ENCODE measurements at regions not wholly inside any gene's neighbourhood (a gene's known extent, or its start where the extent isn't known, plus 50 kb on each side); places are given as distances from the start of the nearest gene placed in this dataset.
A peak's percentile ranks its signal among the peaks of the same experiment; 100 is the strongest.

DNA sequence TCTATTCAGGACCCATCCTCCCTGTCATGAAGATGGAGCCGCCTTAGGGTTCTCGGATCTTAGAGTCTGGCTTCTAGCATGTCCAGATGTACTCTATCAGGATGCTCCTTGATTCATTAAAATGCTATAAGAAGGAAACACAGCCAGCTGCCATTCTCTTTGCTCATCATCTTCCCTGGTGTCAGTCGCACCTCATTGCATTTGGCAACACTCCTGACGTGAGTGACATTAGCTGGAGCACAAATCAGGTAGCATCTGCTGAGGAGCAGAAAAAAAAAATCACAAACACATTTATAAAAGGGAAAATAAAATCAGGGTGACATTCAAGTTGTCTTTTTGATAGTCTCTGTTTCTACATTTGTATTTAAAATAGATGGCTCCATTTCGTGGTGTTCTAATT lies 226.1 kb upstream of the NMUR2 start:
- Histone ChIP-seq H3K4me3 (no peak overlapping the region), H3K27me3 (no peaks in the 10 kb centered on the region), H3K27ac (no peak overlapping the region), H3K36me3 (no peaks in the 10 kb centered on the region), H3K9me3 (no peaks in the 10 kb centered on the region), H3K4me1 (no peaks in the 10 kb centered on the region)
- TF ChIP-seq EP300 (IDR thresholded peaks at IDR 0.05) (no peak), POLR2AphosphoS5 (IDR thresholded peaks at IDR 0.05) (no peak), POLR2A (IDR thresholded peaks at IDR 0.05) (no peak)
- TF ChIP-seq, protein P1, sequence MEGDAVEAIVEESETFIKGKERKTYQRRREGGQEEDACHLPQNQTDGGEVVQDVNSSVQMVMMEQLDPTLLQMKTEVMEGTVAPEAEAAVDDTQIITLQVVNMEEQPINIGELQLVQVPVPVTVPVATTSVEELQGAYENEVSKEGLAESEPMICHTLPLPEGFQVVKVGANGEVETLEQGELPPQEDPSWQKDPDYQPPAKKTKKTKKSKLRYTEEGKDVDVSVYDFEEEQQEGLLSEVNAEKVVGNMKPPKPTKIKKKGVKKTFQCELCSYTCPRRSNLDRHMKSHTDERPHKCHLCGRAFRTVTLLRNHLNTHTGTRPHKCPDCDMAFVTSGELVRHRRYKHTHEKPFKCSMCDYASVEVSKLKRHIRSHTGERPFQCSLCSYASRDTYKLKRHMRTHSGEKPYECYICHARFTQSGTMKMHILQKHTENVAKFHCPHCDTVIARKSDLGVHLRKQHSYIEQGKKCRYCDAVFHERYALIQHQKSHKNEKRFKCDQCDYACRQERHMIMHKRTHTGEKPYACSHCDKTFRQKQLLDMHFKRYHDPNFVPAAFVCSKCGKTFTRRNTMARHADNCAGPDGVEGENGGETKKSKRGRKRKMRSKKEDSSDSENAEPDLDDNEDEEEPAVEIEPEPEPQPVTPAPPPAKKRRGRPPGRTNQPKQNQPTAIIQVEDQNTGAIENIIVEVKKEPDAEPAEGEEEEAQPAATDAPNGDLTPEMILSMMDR (IDR thresholded peaks at IDR 0.05) = no peak
- WGBS, 2 donors = 79 to 87% methylated on average over 5 of the region's 5 CpGs
- intact Hi-C loops (cut with DNase I) = no loop called here
- no peak for DNase-seq

DNA sequence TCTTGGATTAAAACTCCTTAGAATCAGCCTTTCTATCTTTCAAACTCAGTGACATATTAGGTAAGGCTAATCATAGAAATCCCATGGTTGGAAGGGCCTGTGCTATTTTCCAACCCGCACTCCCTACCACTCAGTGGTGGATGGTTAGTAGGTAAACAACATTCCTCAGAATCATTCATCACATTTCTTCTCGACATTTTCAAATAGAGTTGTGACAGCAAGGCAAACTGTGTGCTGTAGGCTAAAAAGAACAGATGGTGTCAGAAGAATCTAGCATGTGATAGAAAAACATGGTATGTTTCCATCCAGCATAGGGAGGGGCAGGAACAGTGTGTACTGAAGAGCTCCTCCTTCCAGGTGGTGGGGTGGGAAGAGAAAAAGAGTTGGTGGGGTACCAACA lies 227.3 kb upstream of the NMUR2 start:
- Histone ChIP-seq H3K36me3 (no peaks in the 10 kb centered on the region), H3K9me3 (no peaks in the 10 kb centered on the region), H3K27me3 (no peaks in the 10 kb centered on the region), H3K4me1 (no peaks in the 10 kb centered on the region), H3K27ac (peak overlapping the region in 1 of 4 donors; percentile 39), H3K4me3 (no peak overlapping the region)
- intact Hi-C loops (cut with DNase I) = no loop called here
- 77 to 78% methylated on average over 2 of the region's 2 CpGs for WGBS, 2 donors
- no peak for DNase-seq
- no peak for TF ChIP-seq EP300 (IDR thresholded peaks at IDR 0.05)
- TF ChIP-seq POLR2A (IDR thresholded peaks at IDR 0.05) = no peak
- TF ChIP-seq, protein P1 (IDR thresholded peaks at IDR 0.05) = no peak
- no peak for TF ChIP-seq POLR2AphosphoS5 (IDR thresholded peaks at IDR 0.05)

DNA sequence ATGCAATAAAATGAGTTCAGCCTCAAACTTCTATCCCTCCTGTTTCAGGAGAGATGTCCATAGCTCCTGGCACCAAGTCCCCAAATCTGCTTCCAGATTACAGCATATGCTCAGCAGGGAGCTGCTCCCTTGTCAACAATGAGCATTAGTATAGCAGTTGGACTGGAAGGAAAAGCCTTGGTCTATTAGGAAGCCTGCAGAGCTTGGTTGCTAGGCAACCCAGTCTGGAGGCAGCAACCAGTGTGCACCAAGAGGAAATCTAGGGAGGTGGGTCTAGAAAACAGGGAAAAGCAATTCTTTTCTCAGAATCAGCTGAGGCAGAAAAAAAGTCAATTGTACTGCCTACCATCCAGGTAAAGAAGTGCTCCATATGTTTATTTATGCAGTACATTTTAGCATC lies 229.5 kb upstream of the NMUR2 start:
- H3K27me3 ChIP-seq = no peaks in the 10 kb centered on the region
- H3K9me3 ChIP-seq = no peaks in the 10 kb centered on the region
- no peak overlapping the region for H3K27ac ChIP-seq
- intact Hi-C loops (cut with DNase I) = no loop called here
- peaks cover 0 to 5% (median 2%) of the 10 kb centered on the region in 4 donors for H3K4me1 ChIP-seq
- no peak for DNase-seq
- no peaks in the 10 kb centered on the region for H3K36me3 ChIP-seq
- no peak for TF ChIP-seq POLR2AphosphoS5 (IDR thresholded peaks at IDR 0.05)
- TF ChIP-seq, protein P1 (IDR thresholded peaks at IDR 0.05) = no peak
- no peak for TF ChIP-seq POLR2A (IDR thresholded peaks at IDR 0.05)
- no peak for TF ChIP-seq EP300 (IDR thresholded peaks at IDR 0.05)
- H3K4me3 ChIP-seq = no peak overlapping the region

DNA sequence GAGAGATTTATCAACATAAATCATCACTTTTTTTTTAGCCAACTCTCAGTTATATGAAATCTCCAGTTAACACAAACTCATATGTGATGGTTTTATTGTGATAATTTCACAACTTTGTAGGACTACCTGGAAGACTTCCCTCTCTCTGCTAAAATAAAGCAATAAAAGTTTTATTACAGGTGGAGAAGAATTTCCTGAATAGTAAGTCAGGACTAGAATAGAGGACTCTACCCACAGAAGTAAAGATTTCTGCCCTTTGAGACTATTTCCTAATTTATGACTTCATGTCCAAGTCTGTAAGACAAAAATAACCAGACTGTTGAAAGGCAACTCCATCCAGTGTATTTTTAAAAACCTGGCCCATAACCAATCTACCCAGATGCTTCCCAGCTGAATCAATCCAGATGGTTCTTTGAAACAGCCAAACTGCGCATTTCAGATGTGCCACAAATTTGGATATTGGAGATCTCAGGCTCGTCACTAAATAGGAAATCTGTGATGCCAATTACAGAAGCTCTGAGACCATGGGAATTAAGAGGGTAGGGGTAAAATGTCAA lies 234.0 kb upstream of the NMUR2 start:
- no peaks in the 10 kb centered on the region for H3K36me3 ChIP-seq
- intact Hi-C loops (cut with DNase I) = no loop called here
- H3K27me3 ChIP-seq = no peaks in the 10 kb centered on the region
- H3K4me1 ChIP-seq = peaks cover 0 to 5% (median 2%) of the 10 kb centered on the region in 4 donors
- TF ChIP-seq POLR2A (IDR thresholded peaks at IDR 0.05) (no peak), POLR2AphosphoS5 (IDR thresholded peaks at IDR 0.05) (no peak), EP300 (IDR thresholded peaks at IDR 0.05) (no peak)
- TF ChIP-seq, protein P1 (IDR thresholded peaks at IDR 0.05) = no peak
- DNase-seq = no peak
- H3K9me3 ChIP-seq = no peaks in the 10 kb centered on the region
- H3K27ac ChIP-seq = peak overlapping the region in 1 of 4 donors; percentile 28
- no peak overlapping the region for H3K4me3 ChIP-seq
- WGBS, 2 donors = 13 to 55% methylated on average over 2 of the region's 2 CpGs

All from sigmoid colon (tissue), 6 donors.